Left lung (tissue), 4 donors: ENCODE measurements at regions not wholly inside any gene's neighbourhood (a gene's known extent, or its start where the extent isn't known, plus 50 kb on each side); places are given as distances from the start of the nearest gene placed in this dataset.

Experiments
- ATAC-seq: fragments of 200-7000 bp; cut with Tn5 transposase; one replicate; pipeline ENCODE4 v1.9.1; 2020; ENCODE audit warnings: moderate library complexity
- DNase-seq, 4 donors: peaks; one replicate each; pipeline ENCODE4 v3.0.0-alpha.2; 2013 to 2020
- H3K27ac ChIP-seq, 2 donors: fragments of 200-600 bp; sonication (generic) in 1 of 2; one replicate each; pipeline versions ENCODE4 v1.5.0 to v1.8.0; 2020 to 2021
- H3K27me3 ChIP-seq, 2 donors: fragments of 200-600 bp; sonication (generic) in 1 of 2; one replicate each; pipeline versions ENCODE4 v1.5.0 to v1.8.0; 2020 to 2021
- H3K36me3 ChIP-seq, 2 donors: fragments of 200-600 bp; sonication (generic) in 1 of 2; one replicate each; pipeline versions ENCODE4 v1.5.0 to v1.8.0; 2020 to 2021
- H3K4me1 ChIP-seq, 2 donors: fragments of 200-600 bp; one replicate each; pipeline ENCODE4 v1.8.0; 2021
- H3K4me3 ChIP-seq, 2 donors: fragments of 200-600 bp; sonication (generic) in 1 of 2; one replicate each; pipeline versions ENCODE4 v1.5.0 to v1.8.0; 2020 to 2021; ENCODE audit warnings: mild to moderate bottlenecking in 1 of 2
- H3K9me3 ChIP-seq, 2 donors: fragments of 200-600 bp; sonication (generic) in 1 of 2; one replicate each; pipeline versions ENCODE4 v1.5.0 to v1.8.0; 2020 to 2021
- intact Hi-C, 2 donors: fragments of 100-400 bp; cut with DNase I; formaldehyde crosslinking; loops; one replicate each; pipeline versions ENCODE4 v1.11.2 to v1.14.2; 2022
- TF ChIP-seq, protein P1 (sequence below), 2 donors: fragments of 200-600 bp; sonication (generic) in 1 of 2; IDR thresholded peaks; one replicate each; pipeline versions ENCODE4 v1.5.0 to v1.8.0; 2021; ENCODE audit warnings: antibody characterized with exemption in 2 of 2
- donor health status: DM: no; HTN: yes; CAD: no.
- donor health status: DM: no; HTN: no; CAD: no.

GRCh38 chr3:120544361-120544760, 51.8 kb upstream of the NDUFB4 start:
- intact Hi-C loops, result no loop called here
- no peaks in the 10 kb centered on the region for H3K4me1 ChIP-seq
- H3K27me3 ChIP-seq, result no peaks in the 10 kb centered on the region

DNA sequence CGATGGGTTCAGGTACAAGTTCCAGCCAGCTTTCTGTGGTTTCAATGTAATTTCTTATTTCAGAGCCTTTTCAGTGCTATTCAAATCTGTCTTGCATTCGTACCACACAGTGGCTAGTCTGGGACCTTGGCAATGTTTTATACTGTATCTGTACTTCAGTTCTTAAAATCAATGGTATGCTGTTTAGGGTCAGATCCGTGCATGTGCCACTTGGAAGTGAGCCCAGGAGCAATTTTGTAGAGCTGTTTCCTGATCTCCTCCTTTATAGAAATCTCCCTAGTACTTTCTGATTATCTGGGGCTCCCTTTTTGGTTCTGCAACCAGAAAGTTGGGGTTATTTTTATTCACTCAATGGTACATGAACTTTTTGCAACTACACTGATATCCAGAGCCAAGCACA, 59.5 kb upstream of the NDUFB4 start:
- TF ChIP-seq, protein P1, sequence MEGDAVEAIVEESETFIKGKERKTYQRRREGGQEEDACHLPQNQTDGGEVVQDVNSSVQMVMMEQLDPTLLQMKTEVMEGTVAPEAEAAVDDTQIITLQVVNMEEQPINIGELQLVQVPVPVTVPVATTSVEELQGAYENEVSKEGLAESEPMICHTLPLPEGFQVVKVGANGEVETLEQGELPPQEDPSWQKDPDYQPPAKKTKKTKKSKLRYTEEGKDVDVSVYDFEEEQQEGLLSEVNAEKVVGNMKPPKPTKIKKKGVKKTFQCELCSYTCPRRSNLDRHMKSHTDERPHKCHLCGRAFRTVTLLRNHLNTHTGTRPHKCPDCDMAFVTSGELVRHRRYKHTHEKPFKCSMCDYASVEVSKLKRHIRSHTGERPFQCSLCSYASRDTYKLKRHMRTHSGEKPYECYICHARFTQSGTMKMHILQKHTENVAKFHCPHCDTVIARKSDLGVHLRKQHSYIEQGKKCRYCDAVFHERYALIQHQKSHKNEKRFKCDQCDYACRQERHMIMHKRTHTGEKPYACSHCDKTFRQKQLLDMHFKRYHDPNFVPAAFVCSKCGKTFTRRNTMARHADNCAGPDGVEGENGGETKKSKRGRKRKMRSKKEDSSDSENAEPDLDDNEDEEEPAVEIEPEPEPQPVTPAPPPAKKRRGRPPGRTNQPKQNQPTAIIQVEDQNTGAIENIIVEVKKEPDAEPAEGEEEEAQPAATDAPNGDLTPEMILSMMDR (IDR thresholded peaks at IDR 0.05), result no peak
- Histone ChIP-seq H3K4me3 (no peak overlapping the region), H3K27ac (no peak overlapping the region), H3K9me3 (peaks cover 0 to 32% of the 10 kb centered on the region in 2 donors), H3K4me1 (no peaks in the 10 kb centered on the region), H3K27me3 (no peaks in the 10 kb centered on the region), H3K36me3 (no peaks in the 10 kb centered on the region)
- ATAC-seq (no peak), DNase-seq (no peak)
- intact Hi-C loops, result no loop called here

More at GRCh38 chr3:120544361-120544760, 51.8 kb upstream of the NDUFB4 start:
- Histone ChIP-seq H3K4me3 (no peak overlapping the region), H3K9me3 (peaks cover 0 to 39% of the 10 kb centered on the region in 2 donors), H3K27ac (no peak overlapping the region), H3K36me3 (no peaks in the 10 kb centered on the region)
- no peak for ATAC-seq
- TF ChIP-seq, protein P1 (IDR thresholded peaks at IDR 0.05), result no peak
- no peak for DNase-seq

DNA sequence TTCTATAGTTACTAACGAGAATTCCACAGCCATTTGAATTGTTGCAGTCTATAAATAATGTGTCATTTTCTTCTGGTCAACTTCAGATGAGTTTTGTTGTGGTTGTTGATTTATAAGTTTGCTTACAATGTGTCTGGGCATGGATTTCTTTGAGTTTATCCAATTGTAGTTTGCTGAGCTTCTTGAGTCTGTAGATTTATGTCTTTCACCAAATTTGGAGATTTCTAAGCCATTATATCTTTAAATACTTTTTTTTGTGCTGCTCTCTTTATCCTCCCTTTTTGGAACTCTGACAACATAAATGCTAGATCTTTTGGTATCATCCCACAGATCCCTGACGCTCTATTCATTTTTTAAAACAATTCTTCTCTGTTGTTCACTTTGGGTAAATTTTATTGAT, 63.2 kb upstream of the NDUFB4 start:
- Histone ChIP-seq H3K27ac (no peak overlapping the region), H3K4me3 (no peak overlapping the region), H3K4me1 (no peaks in the 10 kb centered on the region), H3K9me3 (peaks cover 0 to 10% of the 10 kb centered on the region in 2 donors), H3K27me3 (no peaks in the 10 kb centered on the region), H3K36me3 (no peaks in the 10 kb centered on the region)
- ATAC-seq, result no peak
- no peak for DNase-seq
- TF ChIP-seq, protein P1 (IDR thresholded peaks at IDR 0.05), result no peak
- intact Hi-C loops, result no loop called here

- ATAC-seq (no peak), DNase-seq (no peak)
- Histone ChIP-seq H3K4me1 (peaks cover 0 to 3% of the 10 kb centered on the region in 2 donors), H3K9me3 (peaks cover 0 to 4% of the 10 kb centered on the region in 2 donors), H3K36me3 (no peaks in the 10 kb centered on the region), H3K27ac (no peak overlapping the region), H3K4me3 (no peak overlapping the region), H3K27me3 (no peaks in the 10 kb centered on the region)
- intact Hi-C loops, result no loop called here
- TF ChIP-seq, protein P1 (IDR thresholded peaks at IDR 0.05), result no peak
These were observed 68.0 kb upstream of the NDUFB4 start for GRCh38 chr3:120528163-120528562.

GRCh38 chr3:120526011-120526870, 69.9 kb upstream of the NDUFB4 start:
- TF ChIP-seq, protein P1 (IDR thresholded peaks at IDR 0.05), result no peak
- intact Hi-C loops, result no loop called here
- no peak overlapping the region for H3K27ac ChIP-seq
- no peaks in the 10 kb centered on the region for H3K27me3 ChIP-seq
- H3K4me3 ChIP-seq, result no peak overlapping the region
- H3K4me1 ChIP-seq, result peaks cover 0 to 3% of the 10 kb centered on the region in 2 donors
- DNase-seq, result no peak
- ATAC-seq, result peak; percentile 65
- no peaks in the 10 kb centered on the region for H3K9me3 ChIP-seq
- no peaks in the 10 kb centered on the region for H3K36me3 ChIP-seq
